Prostate gland (tissue), 2 donors: ENCODE measurements at regions not wholly inside any gene's neighbourhood (a gene's known extent, or its start where the extent isn't known, plus 50 kb on each side); places are given as distances from the start of the nearest gene placed in this dataset.

Experiments used
- DNase-seq: peaks from one replicate; pipeline ENCODE4 v3.0.0-alpha.2; 2019; ENCODE audit warnings: low spot score
- H3K27ac ChIP-seq, 2 donors: fragments of 200-600 bp; sonication (generic); 2 replicates each; pipeline ENCODE4 v1.5.1; 2017 to 2019
- H3K27me3 ChIP-seq: fragments of 200-600 bp; sonication (generic); replicated peaks from 2 replicates; pipeline ENCODE4 v1.5.1; 2019; ENCODE audit not compliant: insufficient read depth
- H3K36me3 ChIP-seq, 2 donors: fragments of 200-600 bp; sonication (generic); 1 replicate in 1 of 2; 2 replicates in 1 of 2; pipeline versions ENCODE4 v1.5.1 to v1.8.1; 2017 to 2019
- H3K4me1 ChIP-seq: fragments of 200-600 bp; sonication (generic); replicated peaks from 2 replicates; pipeline ENCODE4 v1.5.1; 2019
- H3K4me3 ChIP-seq, 2 donors: fragments of 200-600 bp; sonication (generic); 2 replicates each; pipeline ENCODE4 v1.5.1; 2017 to 2019
- H3K9me3 ChIP-seq: fragments of 200-600 bp; sonication (generic); 2 replicates; pipeline ENCODE4 v1.5.1; 2017
- CTCF ChIP-seq, 4 experiments: fragments of 200-600 bp in 2 of 4; fragments of 450-650 bp in 2 of 4; sonication (generic) in 2 of 4; IDR thresholded peaks; 1 replicate in 3 of 4; 2 replicates in 1 of 4; pipeline ENCODE4 v1.5.1; 2016 to 2019; ENCODE audit warnings: antibody characterized with exemption in 4 of 4, mild to moderate bottlenecking in 2 of 4, moderate library complexity in 2 of 4
- POLR2A ChIP-seq: fragments of 450-650 bp; IDR thresholded peaks from one replicate; pipeline ENCODE4 v1.6.1; 2016; ENCODE audit warnings: antibody characterized with exemption, mild to moderate bottlenecking
- POLR2AphosphoS5 ChIP-seq: sonication (generic); formaldehyde crosslinking; IDR thresholded peaks from one replicate; pipeline ENCODE4 v1.6.1; 2017; ENCODE audit warnings: antibody characterized with exemption
- WGBS: methylation state at CpG from one replicate; pipeline ENCODE4 v1.1.5; 2018; 5-methylcytosine and 5-hydroxymethylcytosine counted together
- intact Hi-C: fragments of 100-400 bp; cut with DNase I; formaldehyde crosslinking; loops from one replicate; pipeline ENCODE4 v1.14.2; 2022

GRCh38 chr1:227459326-227459841 is 104.0 kb upstream of the ZNF678 start:
- H3K27ac ChIP-seq = no peak overlapping the region
- H3K4me1 ChIP-seq = no peaks in the 10 kb centered on the region
- no peaks in the 10 kb centered on the region for H3K9me3 ChIP-seq
- intact Hi-C loops = no loop called here
- H3K27me3 ChIP-seq = peaks cover 5% of the 10 kb centered on the region
- DNase-seq = no peak
- H3K36me3 ChIP-seq = no peaks in the 10 kb centered on the region
- H3K4me3 ChIP-seq = no peak overlapping the region
- TF ChIP-seq POLR2A (no peak), POLR2AphosphoS5 (no peak), CTCF (IDR thresholded peaks at IDR 0.05) (no peak)

GRCh38 chr1:227454686-227455085 is 108.7 kb upstream of the ZNF678 start:
- 50% methylated on average over 4 of the region's 4 CpGs for WGBS
- TF ChIP-seq POLR2A (no peak), CTCF (IDR thresholded peaks at IDR 0.05) (no peak), POLR2AphosphoS5 (no peak)
- intact Hi-C loops = no loop called here
- H3K27me3 ChIP-seq = peaks cover 5% of the 10 kb centered on the region
- no peak overlapping the region for H3K4me3 ChIP-seq
- no peaks in the 10 kb centered on the region for H3K4me1 ChIP-seq
- no peaks in the 10 kb centered on the region for H3K36me3 ChIP-seq
- no peak for DNase-seq
- no peaks in the 10 kb centered on the region for H3K9me3 ChIP-seq
- H3K27ac ChIP-seq = no peak overlapping the region

DNA sequence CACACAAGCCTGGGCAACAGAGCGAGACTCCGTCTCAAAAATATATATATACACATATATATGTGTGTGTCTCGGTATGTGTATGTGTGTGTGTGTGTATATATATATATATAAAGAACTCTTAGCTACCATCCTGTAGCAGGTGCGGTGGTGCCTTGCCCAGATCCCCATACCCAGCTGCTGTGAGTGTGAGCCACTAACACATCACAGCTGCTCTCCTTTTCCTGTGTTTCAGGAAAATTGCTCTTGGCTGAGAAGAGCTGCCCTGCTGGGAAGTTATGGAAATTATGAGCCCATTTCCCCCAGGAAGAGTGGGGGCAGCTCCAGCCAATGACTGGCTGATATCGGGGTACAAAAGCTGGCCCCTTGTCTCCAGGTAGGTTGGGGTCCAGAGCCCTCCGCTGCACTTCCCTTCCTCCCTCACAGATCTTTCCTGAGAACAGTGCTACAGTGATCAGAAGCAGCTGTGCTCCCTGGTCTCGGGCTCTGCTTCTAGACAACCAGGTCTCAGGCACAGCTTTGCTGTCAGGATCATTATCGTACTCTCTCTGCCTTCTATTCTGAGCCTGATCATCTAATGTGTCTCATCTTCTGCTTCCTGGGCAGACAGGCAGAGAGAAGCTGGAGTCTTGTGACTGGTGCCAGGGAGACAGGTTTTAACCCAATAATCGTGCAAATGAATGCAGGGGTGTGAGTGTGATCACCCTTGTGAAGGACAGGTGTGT is 109.6 kb upstream of the ZNF678 start:
- Histone ChIP-seq H3K27ac (no peak overlapping the region), H3K9me3 (no peaks in the 10 kb centered on the region), H3K4me1 (no peaks in the 10 kb centered on the region), H3K27me3 (peaks cover 5% of the 10 kb centered on the region), H3K36me3 (no peaks in the 10 kb centered on the region), H3K4me3 (no peak overlapping the region)
- DNase-seq = no peak
- intact Hi-C loops = no loop called here
- WGBS = 54% methylated on average over 9 of the region's 9 CpGs
- TF ChIP-seq POLR2A (no peak), POLR2AphosphoS5 (no peak), CTCF (IDR thresholded peaks at IDR 0.05) (no peak)

GRCh38 chr1:227451954-227452353 is 111.4 kb upstream of the ZNF678 start:
- peaks cover 5% of the 10 kb centered on the region for H3K27me3 ChIP-seq
- H3K9me3 ChIP-seq = no peaks in the 10 kb centered on the region
- DNase-seq = no peak
- H3K36me3 ChIP-seq = no peaks in the 10 kb centered on the region
- no peak overlapping the region for H3K27ac ChIP-seq
- H3K4me1 ChIP-seq = no peaks in the 10 kb centered on the region
- intact Hi-C loops = no loop called here
- H3K4me3 ChIP-seq = no peak overlapping the region
- no peak for TF ChIP-seq POLR2AphosphoS5
- TF ChIP-seq POLR2A = no peak

DNA sequence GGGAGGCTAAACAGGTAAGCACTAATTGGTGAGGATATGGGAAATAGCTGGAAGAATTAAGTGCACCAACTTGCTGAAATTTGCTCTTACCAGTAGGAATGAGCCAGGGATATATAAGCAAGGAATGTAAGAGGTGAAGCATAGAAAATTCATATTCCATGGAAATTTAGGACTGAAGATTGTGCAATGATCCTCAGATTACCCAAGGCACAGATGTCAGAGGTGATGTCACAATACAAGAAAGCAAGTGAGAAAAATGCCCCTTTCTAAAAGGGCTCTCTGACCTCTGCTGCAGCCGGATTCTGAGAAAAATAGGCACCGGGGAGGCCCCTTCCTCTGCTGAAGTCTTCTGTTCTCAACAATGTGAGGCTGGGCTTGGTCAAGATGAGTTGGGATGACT is 112.3 kb upstream of the ZNF678 start:
- WGBS = 90% methylated on average over 2 of the region's 2 CpGs
- intact Hi-C loops = no loop called here
- DNase-seq = no peak
- TF ChIP-seq POLR2AphosphoS5 = no peak
- TF ChIP-seq CTCF (IDR thresholded peaks at IDR 0.05) = no peak
- no peak for TF ChIP-seq POLR2A
- H3K4me3 ChIP-seq = no peak overlapping the region
- no peaks in the 10 kb centered on the region for H3K9me3 ChIP-seq
- no peaks in the 10 kb centered on the region for H3K36me3 ChIP-seq
- H3K27ac ChIP-seq = no peak overlapping the region
- H3K27me3 ChIP-seq = peaks cover 5% of the 10 kb centered on the region
- H3K4me1 ChIP-seq = no peaks in the 10 kb centered on the region
